HG02610 (cell line): ENCODE measurements at regions not wholly inside any gene's neighbourhood (a gene's known extent, or its start where the extent isn't known, plus 50 kb on each side); places are given as distances from the start of the nearest gene placed in this dataset.

Experiments used
- ATAC-seq: cut with Tn5 transposase; IDR thresholded peaks from one replicate; pipeline ENCODE4 v1.9.1; 2021; ENCODE audit warnings: mild to moderate bottlenecking, moderate library complexity; ENCODE audit not compliant: unreplicated experiment

DNA sequence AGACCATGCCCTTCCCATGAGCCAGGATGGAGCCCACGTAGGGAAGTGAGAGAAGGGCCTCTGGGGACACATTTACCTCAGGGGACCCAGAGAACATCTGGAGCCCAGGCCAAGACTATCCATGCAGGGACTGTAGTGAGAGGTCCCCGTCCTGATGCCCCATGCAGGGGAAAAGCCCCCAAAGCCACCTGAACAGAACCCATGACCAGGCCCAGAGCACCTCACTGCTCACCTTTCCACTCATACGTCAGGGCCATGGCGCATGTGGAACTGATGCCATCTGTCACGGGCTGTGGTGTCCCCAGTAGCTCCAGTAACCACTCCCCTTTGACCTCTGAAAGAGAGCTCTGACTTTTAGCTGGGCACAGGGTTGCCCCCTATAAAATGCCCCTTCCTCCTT is 106.5 kb upstream of the TEX51 start:
- ATAC-seq = no peak

DNA sequence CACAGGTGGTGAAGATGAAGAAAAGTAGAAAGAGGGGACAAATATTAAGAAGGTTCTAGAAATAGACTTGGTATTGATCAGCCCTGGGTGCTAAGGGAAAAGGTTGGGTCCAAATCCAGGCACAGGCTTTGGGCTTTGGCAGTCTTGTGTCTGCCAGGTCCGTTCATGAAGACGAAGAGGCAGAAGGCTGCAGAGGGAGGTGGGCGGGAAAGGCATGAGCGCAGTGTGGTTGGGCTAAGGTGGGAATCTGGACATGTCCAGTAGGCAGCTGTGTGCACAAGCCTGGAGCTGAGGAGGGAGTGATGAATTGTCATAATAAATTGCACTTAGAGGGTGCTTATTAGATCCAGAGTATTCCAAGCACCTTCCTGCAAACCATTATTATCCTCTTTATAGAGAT is 105.7 kb upstream of the TEX51 start:
- no peak for ATAC-seq

DNA sequence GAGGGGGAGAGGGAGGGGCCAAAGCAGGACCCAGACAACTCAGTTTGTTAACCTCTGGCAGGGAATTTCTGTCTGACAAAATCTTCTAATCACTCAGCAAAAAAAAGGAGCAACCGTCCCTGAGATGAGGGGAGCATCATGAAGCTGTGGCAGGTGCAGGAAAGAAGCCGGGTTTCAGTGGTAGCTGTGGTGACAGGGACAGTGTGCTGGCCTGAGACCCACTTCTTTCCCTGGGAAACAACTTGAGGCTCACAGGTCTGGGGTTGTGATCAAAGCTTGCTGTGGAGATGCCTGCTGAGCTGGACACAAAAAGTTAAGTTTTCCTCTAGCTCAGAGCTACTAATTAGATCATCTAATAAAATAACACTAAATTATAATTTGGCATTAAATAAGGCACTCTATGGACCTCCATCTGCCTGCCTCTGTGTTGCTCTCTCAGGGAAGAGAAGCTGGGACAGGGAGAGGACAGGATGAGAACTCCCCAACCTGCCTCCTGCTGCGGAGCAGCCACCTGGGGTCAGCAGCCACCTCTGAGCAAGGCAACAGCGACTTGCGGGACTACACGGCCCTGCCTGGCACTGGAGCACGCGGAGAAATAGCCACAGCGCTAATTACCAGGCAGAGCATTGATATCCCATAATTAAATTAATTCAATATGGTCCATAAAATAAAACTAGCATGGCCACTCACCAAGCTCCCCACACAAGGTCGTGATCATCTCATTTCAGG is 104.6 kb upstream of the TEX51 start:
- ATAC-seq = no peak

DNA sequence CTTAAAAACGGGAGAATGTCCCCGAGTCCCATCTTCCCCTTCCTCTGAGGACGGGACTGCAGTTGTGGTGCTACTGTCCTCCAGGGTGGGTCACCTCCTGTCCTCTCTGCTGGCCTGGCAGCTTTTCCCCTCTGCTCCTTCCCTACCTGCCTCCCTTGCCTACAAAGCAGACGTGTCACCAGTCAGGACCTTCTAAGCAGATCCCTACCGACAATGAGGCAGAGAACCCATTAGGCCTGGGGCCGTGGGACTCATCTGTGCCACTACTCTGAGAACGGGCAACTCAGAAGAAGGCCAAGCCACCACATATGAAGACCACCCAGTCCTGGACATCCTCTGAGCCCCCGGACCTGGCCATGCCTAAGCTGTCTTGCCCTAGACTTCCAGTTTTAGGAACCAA is 103.0 kb upstream of the TEX51 start:
- ATAC-seq = no peak

DNA sequence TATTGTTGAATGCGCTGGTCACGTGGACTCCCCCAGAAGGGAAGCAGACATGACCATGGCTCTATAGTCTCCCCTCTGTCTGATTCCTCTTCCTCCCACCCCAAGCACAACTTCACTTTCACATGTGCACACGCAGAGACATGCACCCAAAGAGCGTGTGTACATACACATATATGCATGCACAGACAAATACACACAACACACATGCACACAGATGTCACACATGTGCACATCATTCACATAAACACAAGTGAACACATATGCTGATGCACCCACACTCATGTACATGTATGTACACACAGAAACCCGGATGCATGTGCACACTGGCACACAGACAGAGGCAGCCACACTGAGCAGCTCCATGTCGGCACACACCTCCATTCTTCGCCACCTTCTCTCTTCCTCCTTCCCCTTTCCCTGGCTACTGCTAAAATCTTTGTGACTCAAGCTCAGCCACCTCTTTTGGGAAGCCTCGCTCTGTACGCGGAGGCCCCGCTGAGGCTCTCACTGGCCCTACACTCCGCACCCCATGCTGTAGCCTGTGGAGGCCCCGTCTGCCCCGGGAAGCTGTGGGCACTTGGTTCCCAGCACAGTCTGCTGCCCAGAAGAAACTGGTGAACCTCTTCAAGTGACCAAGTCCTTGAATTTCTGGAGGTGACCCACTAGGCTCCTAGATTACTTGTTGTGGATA is 101.6 kb upstream of the TEX51 start:
- ATAC-seq = no peak

DNA sequence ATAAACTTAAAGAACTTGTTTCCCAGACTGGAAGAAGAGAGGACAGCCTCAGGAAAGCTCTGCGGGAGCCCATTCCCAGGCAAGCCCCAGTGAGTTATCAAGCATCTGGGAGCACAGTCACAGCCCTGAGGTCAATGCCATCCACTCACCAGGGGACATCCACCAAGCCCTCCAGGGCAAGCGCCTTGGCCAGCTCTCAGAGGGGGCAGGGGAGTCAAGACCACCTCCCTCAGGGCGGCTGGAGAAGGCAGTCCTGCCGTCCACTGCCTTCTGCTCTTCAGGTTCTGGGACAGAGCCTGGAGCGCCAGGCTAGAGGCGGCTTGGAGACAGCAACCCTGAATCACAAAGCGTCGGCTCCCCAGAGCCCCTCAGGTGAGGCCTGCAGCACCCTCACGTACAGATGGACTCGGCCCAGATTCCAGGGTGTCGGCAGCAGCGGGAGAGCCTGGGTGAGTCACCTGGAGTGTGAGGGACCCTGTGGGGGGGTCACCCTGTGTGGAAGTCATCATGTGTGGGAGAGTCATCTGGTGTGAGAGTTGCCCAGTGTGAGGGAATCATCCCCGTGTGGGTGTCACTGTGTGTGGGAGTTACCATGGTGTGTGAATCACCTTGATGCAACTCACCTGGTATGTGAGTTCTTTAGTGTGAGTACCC is 100.9 kb upstream of the TEX51 start:
- ATAC-seq = no peak

DNA sequence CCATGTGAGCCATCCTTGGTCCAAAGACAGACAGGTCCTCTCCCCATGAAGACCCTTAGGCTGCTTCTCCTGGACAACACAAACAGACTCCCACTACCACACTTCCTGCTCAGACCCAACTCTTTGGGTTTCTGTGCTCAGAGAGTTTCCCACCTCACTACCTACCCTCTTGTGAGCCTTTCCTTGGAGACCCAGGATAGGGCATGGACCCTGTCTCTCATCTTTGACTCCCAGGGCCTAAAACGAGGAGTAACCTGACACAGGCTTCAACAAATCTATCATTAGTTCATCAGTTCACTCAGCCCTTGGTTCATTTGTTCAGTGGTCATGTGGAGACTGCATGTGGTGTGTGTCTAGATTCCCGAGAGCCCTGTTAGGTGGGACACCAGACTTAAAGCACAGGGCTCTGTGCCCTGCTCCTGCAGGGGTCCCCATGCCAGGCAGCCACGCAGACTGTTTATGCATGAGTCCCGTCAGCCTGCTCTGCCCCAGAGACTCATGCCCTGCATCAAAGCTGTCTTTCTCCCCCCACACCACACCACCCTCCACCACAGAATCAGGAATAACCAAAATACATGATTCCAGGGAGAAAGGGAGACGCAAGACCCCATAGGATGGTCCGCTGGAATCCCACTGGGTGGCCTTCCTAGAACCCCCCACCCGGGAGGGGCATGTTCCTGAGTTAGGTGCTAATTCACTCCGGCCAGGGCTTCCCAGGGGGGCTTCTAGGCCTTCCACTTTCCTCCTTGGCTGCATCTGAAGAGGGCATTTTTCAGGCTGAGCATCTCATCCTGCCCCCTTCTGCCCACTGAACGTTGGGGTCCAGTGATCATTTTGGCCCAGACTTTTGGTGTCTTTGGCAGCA is 100.2 kb upstream of the TEX51 start:
- no peak for ATAC-seq

DNA sequence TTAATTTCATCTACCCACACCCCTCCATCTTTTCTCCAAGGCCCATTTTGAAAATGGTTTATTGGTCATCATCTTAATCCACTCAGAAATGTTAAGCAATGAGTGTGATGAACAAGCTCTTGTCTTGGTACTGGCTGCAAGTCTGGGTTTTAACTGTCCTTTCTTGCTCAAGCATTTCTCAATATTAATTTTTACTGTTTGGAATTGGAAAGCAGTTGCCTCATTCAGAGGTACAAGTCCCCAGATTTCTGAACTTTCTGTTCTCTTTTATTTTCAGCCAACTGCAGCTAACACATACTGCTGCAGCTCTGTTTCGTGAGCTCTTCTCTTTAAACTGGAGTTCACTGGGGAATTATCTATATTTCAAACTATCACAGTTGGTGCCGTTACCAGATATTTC is 99.4 kb upstream of the TEX51 start:
- no peak for ATAC-seq

DNA sequence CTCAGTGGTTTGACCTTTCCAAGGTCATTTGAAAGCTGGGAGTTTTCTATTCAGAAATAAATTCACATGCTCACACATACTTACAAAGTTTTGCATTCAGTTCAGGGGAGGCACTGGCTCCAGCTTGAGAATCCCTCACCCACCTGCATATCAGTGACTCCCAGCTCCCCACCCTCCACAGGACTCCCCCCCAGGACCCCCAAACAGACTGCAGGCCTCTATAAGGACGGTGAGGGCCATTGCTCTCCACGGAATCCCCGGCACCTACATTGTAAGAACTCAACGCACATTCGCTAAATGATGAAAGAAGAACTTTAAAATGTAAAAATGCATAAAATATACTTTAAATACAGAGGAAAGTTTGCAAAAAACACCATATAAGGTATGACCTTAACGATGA is 97.2 kb upstream of the TEX51 start:
- ATAC-seq = no peak

DNA sequence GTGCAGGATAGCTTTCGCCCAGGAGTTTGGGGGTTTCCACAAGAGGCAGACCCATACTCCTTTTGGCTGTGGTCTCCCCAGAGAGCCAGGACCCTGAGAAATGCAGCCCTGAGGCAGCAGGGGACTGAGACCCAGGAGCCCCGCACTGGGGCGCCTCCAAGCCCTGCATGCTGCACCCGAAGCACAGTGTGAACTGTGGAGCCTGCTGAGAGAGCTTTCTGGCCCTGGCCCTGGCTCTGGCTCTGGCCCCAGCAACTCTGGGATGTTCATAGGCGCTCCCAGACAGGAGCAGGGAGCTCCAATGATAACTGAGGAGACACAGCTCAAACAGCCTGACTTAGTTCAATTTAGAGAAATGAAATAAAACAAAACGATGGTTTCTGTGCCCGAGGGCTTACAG is 96.4 kb upstream of the TEX51 start:
- no peak for ATAC-seq

DNA sequence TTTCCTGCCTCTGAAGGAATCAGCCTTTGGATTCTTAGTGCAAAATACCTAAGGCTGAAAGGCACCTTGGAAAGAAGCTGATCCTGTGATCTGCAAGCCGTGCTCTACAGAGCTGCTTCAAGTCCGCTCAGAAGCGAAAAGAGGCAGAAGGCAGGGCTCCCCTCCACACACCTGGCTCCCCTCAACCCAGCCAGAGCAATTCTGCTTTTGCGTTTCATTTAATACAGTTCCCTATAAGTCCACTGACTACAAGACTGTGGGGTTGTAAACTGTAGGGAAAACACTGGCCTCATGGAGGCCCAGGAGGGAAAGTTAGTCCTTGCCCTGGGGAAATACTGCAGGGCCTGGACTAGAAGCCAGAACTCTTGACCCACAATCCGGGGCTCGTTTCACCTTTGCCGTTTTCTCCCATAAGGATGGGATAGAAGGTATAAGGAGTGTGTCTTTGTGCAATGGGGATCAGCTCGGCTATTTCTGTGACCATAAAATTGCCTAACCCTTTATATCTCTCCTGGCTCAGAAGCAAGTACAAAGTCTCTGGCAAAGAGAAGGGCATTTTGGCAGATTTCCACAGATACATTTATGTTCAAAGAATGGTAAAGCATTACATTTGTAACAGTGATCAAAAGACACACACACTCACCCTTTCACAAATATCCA is 95.8 kb upstream of the TEX51 start:
- no peak for ATAC-seq

DNA sequence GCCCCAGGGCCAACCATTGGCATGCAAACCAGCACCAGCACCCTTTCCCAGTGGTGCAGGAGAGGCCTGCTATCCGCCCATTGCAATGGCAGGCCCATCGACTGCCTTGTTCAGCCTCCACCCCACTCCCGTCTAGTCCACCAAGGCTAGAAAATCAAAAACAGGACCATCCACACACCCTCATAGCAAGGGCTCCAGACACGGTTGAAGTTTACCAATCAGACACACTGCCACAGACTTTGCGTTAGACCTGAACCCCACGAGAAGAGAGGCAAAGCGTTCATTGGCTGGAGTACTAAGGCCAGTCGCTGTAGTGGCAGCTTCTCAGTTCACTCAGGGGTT is 95.3 kb upstream of the TEX51 start:
- ATAC-seq = no peak

DNA sequence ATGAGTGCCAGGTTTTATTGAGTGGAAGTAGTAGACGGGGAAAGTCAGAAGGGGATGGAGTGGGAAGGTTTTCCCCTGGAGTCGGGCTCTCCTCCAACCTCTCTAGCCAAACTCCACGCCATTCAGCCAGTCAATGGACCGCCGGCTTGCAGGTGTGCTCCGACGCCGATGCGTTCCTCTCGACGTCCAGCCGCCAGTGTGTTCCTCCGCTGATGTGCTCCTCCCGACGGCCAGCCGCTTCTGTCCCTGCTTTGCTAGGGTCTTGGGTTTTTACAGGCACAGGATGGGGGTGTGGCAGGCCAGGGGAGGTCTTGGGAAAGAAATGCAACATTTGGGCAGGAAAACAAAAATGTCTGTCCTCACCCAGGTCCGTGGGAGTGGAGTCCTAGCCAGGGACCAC is 94.3 kb upstream of the TEX51 start:
- no peak for ATAC-seq

DNA sequence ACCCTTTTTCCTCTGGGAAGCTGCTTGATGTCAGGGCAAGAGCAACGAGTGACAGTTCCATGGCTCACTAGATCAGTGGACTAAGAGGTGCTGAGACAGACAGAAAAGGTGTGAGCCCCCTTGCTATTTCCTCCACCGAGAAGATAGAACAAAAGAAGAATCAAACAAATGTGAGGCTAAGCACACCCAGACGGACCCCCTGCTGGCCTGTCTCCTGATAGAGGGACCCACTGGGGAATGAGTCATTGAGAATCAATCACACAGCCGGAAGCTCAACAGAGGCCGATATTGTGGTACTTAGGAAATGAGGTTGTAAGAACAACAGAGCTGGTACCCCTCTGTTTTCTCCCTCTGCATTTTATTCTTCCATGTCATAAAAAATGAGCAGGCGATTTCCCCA is 89.8 kb upstream of the TEX51 start:
- no peak for ATAC-seq

DNA sequence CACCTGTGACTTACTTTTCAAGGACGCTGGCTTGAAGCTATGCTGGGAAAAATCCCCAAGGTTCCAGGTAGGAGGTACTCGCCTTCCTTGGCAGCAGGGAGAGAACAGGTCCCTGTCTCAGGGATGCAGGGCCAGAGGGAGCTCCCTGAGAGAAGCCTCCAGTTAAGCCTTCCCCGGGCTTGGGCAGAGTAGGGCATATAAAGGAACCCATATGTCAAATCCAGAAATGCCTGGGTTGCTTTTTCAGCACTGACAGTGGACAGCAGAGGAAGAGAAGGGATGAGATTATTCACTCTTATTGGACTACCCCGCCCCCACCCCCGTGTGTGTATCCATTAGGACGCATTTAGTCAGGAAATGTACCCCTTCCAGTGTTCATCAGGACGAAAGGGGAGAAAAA is 89.3 kb upstream of the TEX51 start:
- no peak for ATAC-seq

DNA sequence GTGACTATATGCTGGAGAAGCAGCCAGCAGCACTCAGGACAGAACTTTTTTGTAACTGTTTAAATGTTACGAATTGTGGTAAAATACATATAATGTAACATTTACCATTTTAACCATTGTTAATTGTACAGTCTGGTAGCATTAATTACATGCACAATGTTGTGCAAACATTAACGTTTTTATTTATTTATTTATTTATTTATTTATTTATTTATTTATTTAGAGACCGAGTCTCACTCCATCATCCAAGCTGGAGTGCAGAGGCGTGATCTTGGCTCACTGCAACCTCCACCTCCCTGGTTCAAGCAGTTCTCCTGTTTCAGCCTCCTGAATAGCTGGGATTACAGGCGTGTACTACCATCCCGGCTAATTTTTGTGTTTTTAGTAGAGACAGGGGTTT is 88.7 kb upstream of the TEX51 start:
- ATAC-seq = no peak

DNA sequence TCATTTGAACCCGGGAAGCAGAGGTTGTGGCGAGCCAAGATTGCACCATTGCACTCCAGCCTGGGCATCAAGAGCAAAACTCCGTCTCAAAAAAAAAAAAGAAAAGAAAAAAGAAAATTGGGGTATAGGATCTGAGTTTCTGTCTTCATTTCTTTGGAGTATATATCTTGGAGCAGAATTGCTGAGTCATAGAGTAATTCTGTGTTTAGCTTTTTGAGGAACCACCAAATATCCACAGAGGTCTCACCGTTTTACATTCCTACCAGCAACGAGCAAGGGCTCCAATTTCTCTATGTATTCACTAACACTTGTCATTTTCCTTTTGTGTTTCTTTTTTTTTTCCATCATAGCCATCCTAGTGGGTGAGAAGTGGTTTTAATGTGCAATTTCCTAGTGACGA is 87.6 kb upstream of the TEX51 start:
- ATAC-seq = no peak

DNA sequence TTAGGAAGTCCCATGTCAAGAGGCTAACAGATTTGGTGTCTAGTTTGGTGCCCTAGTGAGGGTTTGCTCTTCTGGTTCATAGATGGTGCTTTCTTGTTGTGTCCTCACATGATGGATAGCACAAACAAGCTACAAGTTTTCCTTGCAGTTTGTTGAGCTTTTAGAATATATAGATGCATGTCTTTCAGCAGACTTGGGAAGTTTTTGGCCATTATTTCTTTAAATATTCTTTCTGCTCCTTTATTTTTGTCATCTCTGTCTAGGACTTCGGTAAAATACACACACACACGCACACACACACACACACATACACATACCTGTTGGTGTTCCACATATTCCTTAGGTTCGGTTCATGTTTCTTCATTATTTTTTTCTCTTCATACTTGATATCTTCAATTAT is 81.5 kb upstream of the TEX51 start:
- ATAC-seq = no peak

DNA sequence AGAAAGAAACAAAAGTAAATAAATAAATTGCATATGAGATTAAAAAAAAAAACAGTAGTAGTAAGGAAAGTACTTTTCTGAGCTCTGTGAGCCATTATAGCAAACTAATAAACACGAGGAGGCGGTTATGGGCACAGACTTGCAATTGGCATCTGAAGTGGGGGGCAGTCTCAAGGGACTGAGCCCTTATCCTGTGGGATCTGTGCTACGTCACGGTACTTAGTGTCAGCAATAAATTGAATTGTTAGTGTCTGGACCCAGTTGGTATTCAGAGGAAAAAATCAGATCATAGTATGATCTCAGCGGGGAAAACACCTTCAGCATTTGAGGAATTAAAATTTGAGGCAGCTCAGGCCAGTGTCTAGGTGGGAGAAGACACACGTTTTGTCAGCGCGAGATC is 76.6 kb upstream of the TEX51 start:
- ATAC-seq = no peak

DNA sequence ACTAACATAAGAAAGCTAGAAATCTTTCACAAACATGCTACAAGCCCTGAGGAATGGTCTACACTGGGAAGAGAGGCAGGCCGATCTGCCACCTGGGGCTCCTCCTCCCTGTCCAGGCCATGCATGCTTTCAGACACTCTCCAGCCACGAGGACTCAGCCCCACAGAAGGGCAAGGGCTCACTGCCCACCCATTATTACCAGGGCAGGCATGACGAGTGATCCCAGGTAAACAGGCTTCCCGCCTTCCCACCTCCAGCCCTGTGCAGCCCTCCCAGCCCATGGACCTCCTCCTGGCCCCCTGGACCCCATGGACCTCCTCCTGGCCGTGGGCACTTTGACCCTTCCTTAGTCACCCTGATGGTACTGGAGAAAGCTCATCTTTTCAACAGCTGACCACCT is 75.8 kb upstream of the TEX51 start:
- ATAC-seq = no peak

DNA sequence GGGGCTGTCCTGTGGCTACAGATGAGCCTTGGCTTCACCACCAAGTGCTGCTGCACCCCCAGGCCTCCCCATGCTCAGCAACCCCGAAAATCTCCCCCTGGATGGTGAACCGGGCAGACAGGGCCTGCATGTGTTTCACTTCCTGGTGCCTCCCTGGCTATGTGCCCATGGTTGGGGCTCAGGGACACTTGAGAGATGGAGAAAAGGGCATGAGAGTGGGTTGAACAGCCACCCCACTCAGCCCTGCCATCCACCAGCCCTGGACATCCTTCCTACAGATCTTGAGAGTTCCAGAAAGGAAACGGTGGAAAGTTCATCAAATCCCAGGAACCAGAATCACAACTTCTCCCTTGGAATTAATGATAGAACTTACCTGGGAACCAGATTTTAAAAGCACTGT is 74.7 kb upstream of the TEX51 start:
- no peak for ATAC-seq
